Liver (tissue), 8 donors: ENCODE measurements at regions not wholly inside any gene's neighbourhood (a gene's known extent, or its start where the extent isn't known, plus 50 kb on each side); places are given as distances from the start of the nearest gene placed in this dataset.

Source experiments
- DNase-seq: peaks from one replicate; pipeline ENCODE4 v3.0.0-alpha.2; 2017; ENCODE audit warnings: low spot score
- H3K27ac ChIP-seq, 2 donors: one replicate each; pipeline ENCODE4 v1.7.0; 2013; ENCODE audit warnings: inconsistent platforms in 2 of 2, low read length in 2 of 2, control low read depth in 1 of 2, low read depth in 1 of 2, mild to moderate bottlenecking in 1 of 2
- H3K27me3 ChIP-seq, 4 donors: one replicate each; pipeline versions ENCODE4 v1.6.1 to v1.7.0; 2013; ENCODE audit warnings: low read length in 3 of 4, inconsistent platforms in 1 of 4, mild to moderate bottlenecking in 1 of 4, moderate library complexity in 1 of 4; ENCODE audit not compliant: control insufficient read depth in 4 of 4, insufficient read depth in 4 of 4
- H3K36me3 ChIP-seq, 4 donors: one replicate each; pipeline versions ENCODE4 v1.6.1 to v1.7.0; 2013; ENCODE audit warnings: low read length in 3 of 4, mild to moderate bottlenecking in 3 of 4, low read depth in 1 of 4, moderate library complexity in 1 of 4; ENCODE audit not compliant: control insufficient read depth in 4 of 4, insufficient read depth in 3 of 4
- H3K4me1 ChIP-seq, 4 donors: one replicate each; pipeline versions ENCODE4 v1.6.1 to v1.7.0; 2013; ENCODE audit warnings: low read length in 3 of 4, mild to moderate bottlenecking in 3 of 4, moderate library complexity in 1 of 4; ENCODE audit not compliant: control insufficient read depth in 4 of 4, insufficient read depth in 4 of 4
- H3K4me3 ChIP-seq, 3 donors: one replicate each; pipeline versions ENCODE4 v1.6.1 to v1.7.0; 2013; ENCODE audit warnings: low read length in 3 of 3, control low read depth in 1 of 3, low read depth in 1 of 3, mild to moderate bottlenecking in 1 of 3
- H3K9ac ChIP-seq, 2 donors: one replicate each; pipeline ENCODE4 v1.7.0; 2013; ENCODE audit warnings: low read length in 2 of 2, mild to moderate bottlenecking in 2 of 2, moderate library complexity in 2 of 2, control low read depth in 1 of 2, low read depth in 1 of 2
- H3K9me3 ChIP-seq, 4 donors: one replicate each; pipeline versions ENCODE4 v1.6.1 to v1.7.0; 2013; ENCODE audit warnings: low read length in 3 of 4; ENCODE audit not compliant: control insufficient read depth in 4 of 4
- EGR1 ChIP-seq, 2 donors: IDR thresholded peaks; 2 replicates each; pipeline ENCODE4 v1.6.1; 2016 to 2018; ENCODE audit warnings: antibody characterized with exemption in 2 of 2, low read depth in 2 of 2
- FOXA2 ChIP-seq: IDR thresholded peaks from 2 replicates; pipeline ENCODE4 v1.6.1; 2016; ENCODE audit warnings: antibody characterized with exemption
- GABPA ChIP-seq, 2 donors: IDR thresholded peaks in 1 of 2; conservative IDR thresholded peaks in 1 of 2; 2 replicates each; pipeline ENCODE4 v1.6.1; 2016; ENCODE audit warnings: antibody characterized with exemption in 2 of 2, mild to moderate bottlenecking in 1 of 2, moderate library complexity in 1 of 2
- HNF4A ChIP-seq, 2 donors: conservative IDR thresholded peaks; 2 replicates each; pipeline ENCODE4 v1.6.1; 2016; ENCODE audit warnings: antibody characterized with exemption in 2 of 2, mild to moderate bottlenecking in 2 of 2
- HNF4G ChIP-seq: IDR thresholded peaks from 2 replicates; pipeline ENCODE4 v1.6.1; 2016; ENCODE audit warnings: antibody characterized with exemption
- JUND ChIP-seq, 2 donors: IDR thresholded peaks; 2 replicates each; pipeline ENCODE4 v1.6.1; 2016; ENCODE audit warnings: antibody characterized with exemption in 2 of 2
- NR2F2 ChIP-seq: IDR thresholded peaks from 2 replicates; pipeline ENCODE4 v1.6.1; 2016; ENCODE audit warnings: antibody characterized with exemption
- RAD21 ChIP-seq, 2 donors: IDR thresholded peaks; 2 replicates each; pipeline ENCODE4 v1.6.1; 2016; ENCODE audit warnings: antibody characterized with exemption in 2 of 2, mild to moderate bottlenecking in 2 of 2
- RXRA ChIP-seq, 2 donors: IDR thresholded peaks; 2 replicates each; pipeline ENCODE4 v1.6.1; 2017 to 2018; ENCODE audit warnings: antibody characterized with exemption in 2 of 2, mild to moderate bottlenecking in 1 of 2
- SP1 ChIP-seq: IDR thresholded peaks from 2 replicates; pipeline ENCODE4 v1.6.1; 2018; ENCODE audit warnings: antibody characterized with exemption, mild to moderate bottlenecking
- TAF1 ChIP-seq: conservative IDR thresholded peaks from 2 replicates; pipeline ENCODE4 v1.6.1; 2016; ENCODE audit warnings: antibody characterized with exemption, mild to moderate bottlenecking
- YY1 ChIP-seq: IDR thresholded peaks from 2 replicates; pipeline ENCODE4 v1.6.1; 2016; ENCODE audit warnings: antibody characterized with exemption, mild to moderate bottlenecking
- WGBS: extraction: QIAGEN DNeasy Blood & Tissue Kit; methylation state at CpG from one replicate; pipeline ENCODE4 v1.1.7; 2013; 5-methylcytosine and 5-hydroxymethylcytosine counted together
- TF ChIP-seq, protein P1 (sequence below): IDR thresholded peaks from 2 replicates; pipeline ENCODE4 v1.6.1; 2016; ENCODE audit warnings: antibody characterized with exemption, mild to moderate bottlenecking
- TF ChIP-seq, protein P2 (sequence below): fragments of 150-350 bp; IDR thresholded peaks from 2 replicates; pipeline ENCODE4 v1.5.1; 2017; ENCODE audit warnings: improper control_type of control experiment, low read depth, low read length; ENCODE audit not compliant: missing input control
- TF ChIP-seq, protein P3 (sequence below): IDR thresholded peaks from 2 replicates; pipeline ENCODE4 v1.6.1; 2016; ENCODE audit warnings: antibody characterized with exemption
- TF ChIP-seq, protein P4 (sequence below): IDR thresholded peaks from 2 replicates; pipeline ENCODE4 v1.6.1; 2016; ENCODE audit warnings: antibody characterized with exemption
- donor health status: healthy.
- donor health status: healthy.
- donor health status: healthy.
- donor health status: healthy.
- donor health status: healthy.

DNA sequence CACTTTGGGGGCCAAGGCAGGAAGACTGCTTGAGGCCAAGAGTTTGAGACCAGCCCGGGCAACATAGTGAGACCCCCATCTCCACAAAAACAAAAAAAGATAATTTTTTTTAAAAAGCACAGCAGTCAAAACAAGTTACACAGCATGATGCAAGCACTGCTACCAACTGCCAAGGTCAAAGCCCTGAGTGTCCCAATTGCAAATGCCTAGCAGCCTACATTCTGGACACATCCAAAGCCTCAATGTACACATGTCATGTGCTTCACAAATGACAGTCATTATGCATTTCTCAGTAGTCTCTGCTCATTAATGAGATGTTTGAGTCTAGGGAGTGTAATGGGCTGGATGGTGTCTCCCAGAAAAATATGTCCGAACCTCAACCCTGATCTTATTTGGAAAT lies 113.7 kb upstream of the CCND2 start:
- no peaks in the 10 kb centered on the region for H3K27me3 ChIP-seq
- TF ChIP-seq, protein P1, sequence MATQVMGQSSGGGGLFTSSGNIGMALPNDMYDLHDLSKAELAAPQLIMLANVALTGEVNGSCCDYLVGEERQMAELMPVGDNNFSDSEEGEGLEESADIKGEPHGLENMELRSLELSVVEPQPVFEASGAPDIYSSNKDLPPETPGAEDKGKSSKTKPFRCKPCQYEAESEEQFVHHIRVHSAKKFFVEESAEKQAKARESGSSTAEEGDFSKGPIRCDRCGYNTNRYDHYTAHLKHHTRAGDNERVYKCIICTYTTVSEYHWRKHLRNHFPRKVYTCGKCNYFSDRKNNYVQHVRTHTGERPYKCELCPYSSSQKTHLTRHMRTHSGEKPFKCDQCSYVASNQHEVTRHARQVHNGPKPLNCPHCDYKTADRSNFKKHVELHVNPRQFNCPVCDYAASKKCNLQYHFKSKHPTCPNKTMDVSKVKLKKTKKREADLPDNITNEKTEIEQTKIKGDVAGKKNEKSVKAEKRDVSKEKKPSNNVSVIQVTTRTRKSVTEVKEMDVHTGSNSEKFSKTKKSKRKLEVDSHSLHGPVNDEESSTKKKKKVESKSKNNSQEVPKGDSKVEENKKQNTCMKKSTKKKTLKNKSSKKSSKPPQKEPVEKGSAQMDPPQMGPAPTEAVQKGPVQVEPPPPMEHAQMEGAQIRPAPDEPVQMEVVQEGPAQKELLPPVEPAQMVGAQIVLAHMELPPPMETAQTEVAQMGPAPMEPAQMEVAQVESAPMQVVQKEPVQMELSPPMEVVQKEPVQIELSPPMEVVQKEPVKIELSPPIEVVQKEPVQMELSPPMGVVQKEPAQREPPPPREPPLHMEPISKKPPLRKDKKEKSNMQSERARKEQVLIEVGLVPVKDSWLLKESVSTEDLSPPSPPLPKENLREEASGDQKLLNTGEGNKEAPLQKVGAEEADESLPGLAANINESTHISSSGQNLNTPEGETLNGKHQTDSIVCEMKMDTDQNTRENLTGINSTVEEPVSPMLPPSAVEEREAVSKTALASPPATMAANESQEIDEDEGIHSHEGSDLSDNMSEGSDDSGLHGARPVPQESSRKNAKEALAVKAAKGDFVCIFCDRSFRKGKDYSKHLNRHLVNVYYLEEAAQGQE: no peak
- TF ChIP-seq, protein P2, sequence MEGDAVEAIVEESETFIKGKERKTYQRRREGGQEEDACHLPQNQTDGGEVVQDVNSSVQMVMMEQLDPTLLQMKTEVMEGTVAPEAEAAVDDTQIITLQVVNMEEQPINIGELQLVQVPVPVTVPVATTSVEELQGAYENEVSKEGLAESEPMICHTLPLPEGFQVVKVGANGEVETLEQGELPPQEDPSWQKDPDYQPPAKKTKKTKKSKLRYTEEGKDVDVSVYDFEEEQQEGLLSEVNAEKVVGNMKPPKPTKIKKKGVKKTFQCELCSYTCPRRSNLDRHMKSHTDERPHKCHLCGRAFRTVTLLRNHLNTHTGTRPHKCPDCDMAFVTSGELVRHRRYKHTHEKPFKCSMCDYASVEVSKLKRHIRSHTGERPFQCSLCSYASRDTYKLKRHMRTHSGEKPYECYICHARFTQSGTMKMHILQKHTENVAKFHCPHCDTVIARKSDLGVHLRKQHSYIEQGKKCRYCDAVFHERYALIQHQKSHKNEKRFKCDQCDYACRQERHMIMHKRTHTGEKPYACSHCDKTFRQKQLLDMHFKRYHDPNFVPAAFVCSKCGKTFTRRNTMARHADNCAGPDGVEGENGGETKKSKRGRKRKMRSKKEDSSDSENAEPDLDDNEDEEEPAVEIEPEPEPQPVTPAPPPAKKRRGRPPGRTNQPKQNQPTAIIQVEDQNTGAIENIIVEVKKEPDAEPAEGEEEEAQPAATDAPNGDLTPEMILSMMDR: no peak
- TF ChIP-seq JUND (IDR thresholded peaks at IDR 0.05) (no peak), RXRA (IDR thresholded peaks at IDR 0.05) (no peak), SP1 (no peak), FOXA2 (no peak), EGR1 (IDR thresholded peaks at IDR 0.05; ENCODE audit: low read depth in 2 of 2) (no peak), RAD21 (IDR thresholded peaks at IDR 0.05) (no peak), TAF1 (no peak), GABPA (IDR thresholded peaks at IDR 0.05 in 1 of 2, conservative IDR thresholded peaks at IDR 0.05 in 1 of 2) (no peak), HNF4G (no peak), HNF4A (conservative IDR thresholded peaks at IDR 0.05) (no peak), YY1 (no peak)
- TF ChIP-seq, protein P3, sequence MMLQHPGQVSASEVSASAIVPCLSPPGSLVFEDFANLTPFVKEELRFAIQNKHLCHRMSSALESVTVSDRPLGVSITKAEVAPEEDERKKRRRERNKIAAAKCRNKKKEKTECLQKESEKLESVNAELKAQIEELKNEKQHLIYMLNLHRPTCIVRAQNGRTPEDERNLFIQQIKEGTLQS: no peak
- TF ChIP-seq, protein P4, sequence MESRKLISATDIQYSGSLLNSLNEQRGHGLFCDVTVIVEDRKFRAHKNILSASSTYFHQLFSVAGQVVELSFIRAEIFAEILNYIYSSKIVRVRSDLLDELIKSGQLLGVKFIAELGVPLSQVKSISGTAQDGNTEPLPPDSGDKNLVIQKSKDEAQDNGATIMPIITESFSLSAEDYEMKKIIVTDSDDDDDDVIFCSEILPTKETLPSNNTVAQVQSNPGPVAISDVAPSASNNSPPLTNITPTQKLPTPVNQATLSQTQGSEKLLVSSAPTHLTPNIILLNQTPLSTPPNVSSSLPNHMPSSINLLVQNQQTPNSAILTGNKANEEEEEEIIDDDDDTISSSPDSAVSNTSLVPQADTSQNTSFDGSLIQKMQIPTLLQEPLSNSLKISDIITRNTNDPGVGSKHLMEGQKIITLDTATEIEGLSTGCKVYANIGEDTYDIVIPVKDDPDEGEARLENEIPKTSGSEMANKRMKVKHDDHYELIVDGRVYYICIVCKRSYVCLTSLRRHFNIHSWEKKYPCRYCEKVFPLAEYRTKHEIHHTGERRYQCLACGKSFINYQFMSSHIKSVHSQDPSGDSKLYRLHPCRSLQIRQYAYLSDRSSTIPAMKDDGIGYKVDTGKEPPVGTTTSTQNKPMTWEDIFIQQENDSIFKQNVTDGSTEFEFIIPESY: no peak
- H3K36me3 ChIP-seq: no peaks in the 10 kb centered on the region
- WGBS: 94% methylated on average over 2 of the region's 2 CpGs
- no peak for DNase-seq
- no peak overlapping the region for H3K9ac ChIP-seq
- no peak overlapping the region for H3K27ac ChIP-seq
- no peak overlapping the region for H3K4me3 ChIP-seq
- H3K4me1 ChIP-seq: peaks cover 0 to 3% (median 0%) of the 10 kb centered on the region in 4 donors
- no peaks in the 10 kb centered on the region for H3K9me3 ChIP-seq

DNA sequence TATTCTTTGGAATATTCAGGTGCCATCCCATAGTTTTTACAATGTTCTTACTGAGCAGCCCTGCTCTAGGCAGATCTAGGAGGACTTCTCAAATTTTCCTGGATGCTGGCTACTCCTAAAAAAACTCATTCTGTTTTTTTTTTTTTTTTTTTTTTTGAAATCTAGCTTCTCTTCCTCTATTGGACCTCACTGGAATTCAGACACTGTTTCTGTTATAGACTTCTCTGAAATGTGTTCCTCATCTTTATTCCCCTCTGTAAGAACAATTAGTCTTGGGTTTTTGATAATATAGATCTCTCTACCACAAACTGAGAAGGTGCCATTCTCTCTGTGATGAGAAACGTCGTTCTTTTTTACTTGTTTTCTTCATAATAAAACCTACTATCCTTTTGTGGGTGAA lies 115.3 kb upstream of the CCND2 start:
- H3K9me3 ChIP-seq: no peaks in the 10 kb centered on the region
- no peaks in the 10 kb centered on the region for H3K27me3 ChIP-seq
- WGBS: 85% methylated on average over 2 of the region's 2 CpGs
- no peak overlapping the region for H3K4me3 ChIP-seq
- H3K9ac ChIP-seq: no peak overlapping the region
- no peak for TF ChIP-seq TAF1
- TF ChIP-seq, protein P1: no peak
- no peak for TF ChIP-seq EGR1 (IDR thresholded peaks at IDR 0.05; ENCODE audit: low read depth in 2 of 2)
- no peak for TF ChIP-seq HNF4G
- TF ChIP-seq, protein P2: no peak
- TF ChIP-seq JUND (IDR thresholded peaks at IDR 0.05): no peak
- TF ChIP-seq RXRA (IDR thresholded peaks at IDR 0.05): no peak
- TF ChIP-seq, protein P4: no peak
- TF ChIP-seq SP1: no peak
- no peak for TF ChIP-seq NR2F2
- H3K27ac ChIP-seq: no peak overlapping the region
- no peak for DNase-seq
- no peaks in the 10 kb centered on the region for H3K4me1 ChIP-seq
- H3K36me3 ChIP-seq: no peaks in the 10 kb centered on the region
